ENCODE measurements at regions not wholly inside any gene's neighbourhood (a gene's known extent, or its start where the extent isn't known, plus 50 kb on each side); places are given as distances from the start of the nearest gene placed in this dataset.

DNA sequence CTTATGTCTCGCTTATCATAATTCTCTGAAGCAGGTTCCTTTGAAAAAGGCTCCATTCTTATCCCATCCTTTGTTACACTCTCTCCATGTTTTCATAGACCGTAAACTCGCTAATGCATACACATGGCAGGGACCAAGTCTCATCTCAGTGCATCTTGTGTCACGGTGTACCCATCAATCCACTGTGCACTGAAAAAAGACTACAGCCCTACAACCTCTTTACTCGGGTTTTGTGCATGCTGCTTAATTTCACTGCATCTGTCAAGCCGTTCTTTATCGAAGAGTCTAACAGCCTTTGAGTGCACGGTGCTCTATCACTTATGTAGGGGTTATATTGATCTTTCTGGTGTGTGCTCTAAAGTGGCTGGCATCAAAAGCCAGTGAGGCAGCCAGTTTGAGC is 302.9 kb upstream of the ERBB4 start (continued):
- TF ChIP-seq ZSCAN29 (IDR thresholded peaks at IDR 0.05) = no peak
- TF ChIP-seq NR2C2 (IDR thresholded peaks at IDR 0.05; ENCODE audit: borderline replicate concordance, control insufficient read depth, insufficient read length, low read depth) = no peak
- no peak for TF ChIP-seq HDGF (IDR thresholded peaks at IDR 0.05)
- no peak for TF ChIP-seq SUPT20H (IDR thresholded peaks at IDR 0.05; ENCODE audit: borderline replicate concordance, control insufficient read depth, low read depth, low read length)
- no peak for TF ChIP-seq MYC (IDR thresholded peaks at IDR 0.05; ENCODE audit: insufficient read depth, insufficient read length, insufficient replicate concordance, low read length, severe bottlenecking)
- no peak for TF ChIP-seq BRCA1 (IDR thresholded peaks at IDR 0.05; ENCODE audit: low read depth, low read length)

DNA sequence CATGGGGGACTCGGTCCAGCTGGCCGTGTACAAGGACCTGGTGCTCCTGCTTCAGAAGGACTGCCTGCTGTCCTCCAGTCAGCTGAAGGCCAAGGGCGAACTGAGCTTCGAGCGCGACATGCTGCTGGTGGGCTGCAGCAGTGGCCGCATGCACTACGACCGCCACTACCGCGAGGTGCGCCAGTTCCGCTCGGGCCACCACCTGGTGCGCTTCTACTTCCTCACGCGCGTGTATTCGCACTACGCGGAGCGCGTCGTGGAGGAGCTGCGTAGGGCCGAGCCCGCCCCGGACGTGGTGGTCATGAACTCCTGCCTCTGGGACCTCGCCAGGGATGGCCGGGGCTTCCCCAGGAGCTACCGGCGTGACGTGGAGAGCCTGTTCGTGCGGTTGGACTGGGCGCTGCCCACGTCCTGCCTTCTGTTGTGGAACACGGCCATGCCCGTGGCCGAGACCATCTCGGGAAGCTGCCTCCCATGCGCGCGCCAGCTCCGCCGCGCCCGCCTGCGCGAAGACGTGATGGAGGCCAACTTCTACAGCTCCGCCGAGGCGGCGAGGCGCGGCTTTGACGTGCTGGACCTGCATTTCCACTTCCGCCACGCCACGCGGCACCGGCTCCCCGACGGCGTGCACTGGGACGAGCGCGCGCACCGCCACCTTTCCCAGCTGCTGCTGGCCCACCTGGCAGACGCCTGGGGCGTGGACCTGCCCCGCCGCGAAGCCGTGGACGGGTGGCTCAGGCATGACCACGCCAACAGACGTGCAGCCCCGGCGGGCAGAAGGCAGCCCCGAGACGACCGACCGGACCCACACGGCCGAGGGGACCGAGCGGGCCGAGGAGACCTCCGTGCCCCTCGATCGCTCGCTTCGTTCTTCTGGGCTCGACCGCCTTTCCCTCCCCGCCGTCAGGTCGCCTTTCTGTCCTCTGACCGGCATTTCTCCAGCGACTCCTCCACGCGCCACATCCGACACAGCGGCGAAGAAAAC is 293.9 kb upstream of the ERBB4 start:
- H3K79me2 ChIP-seq (ENCODE audit: control insufficient read depth, insufficient read depth, low read length) = no peaks in the 10 kb centered on the region
- CTCF ChIA-PET = no interaction called here

More for the DNA sequence above, 293.9 kb upstream of the ERBB4 start:
- ATAC-seq (no peak), FAIRE-seq (no peak), DNase-seq (ENCODE audit: low read depth, low spot score) (no peak)
- RAD21 ChIA-PET (ENCODE audit: unreplicated experiment) = no interaction called here
- no TSS peak for BruUV-seq (replicated peaks)
- in situ Hi-C loops (cut with MboI) = no loop called here
- Histone ChIP-seq H3K4me1 (ENCODE audit: control insufficient read depth, insufficient read depth, low read length) (no peaks in the 10 kb centered on the region), H3K27ac (ENCODE audit: control insufficient read depth, insufficient read depth) (no peak overlapping the region), H4K20me1 (ENCODE audit: control insufficient read depth, insufficient read depth) (no peaks in the 10 kb centered on the region), H3K36me3 (ENCODE audit: control insufficient read depth in 2 of 2, insufficient read depth in 2 of 2, low read length in 1 of 2) (no peaks in the 10 kb centered on the region), H3K9ac (ENCODE audit: control insufficient read depth, insufficient read depth, low read length) (no peak overlapping the region), H3K4me3 (no peak overlapping the region), H3K27me3 (replicated peaks in 1 of 2; ENCODE audit: control insufficient read depth in 2 of 2, insufficient read depth in 2 of 2, low read length in 1 of 2) (no peaks in the 10 kb centered on the region), H2AFZ (ENCODE audit: control insufficient read depth, low read depth, low read length) (no peak overlapping the region), H3K9me3 (replicated peaks; ENCODE audit: control insufficient read depth, insufficient read depth, low read length) (peaks cover 9% of the 10 kb centered on the region; the same call in 1 of the 3 replicates), H3K4me2 (ENCODE audit: control insufficient read depth, insufficient read depth) (no peak overlapping the region)
- 91% methylated on average over 99 of the region's 109 CpGs for WGBS (ENCODE audit: insufficient coverage, insufficient replicate concordance, low lambda C conversion rate, missing lambda C conversion rate)
- SMC1A ChIA-PET (ENCODE audit: uncharacterized antibody, unreplicated experiment) = no interaction called here
- POLR2A ChIA-PET = no interaction called here
- intact Hi-C loops (cut with micrococcal nuclease; ENCODE audit: unreplicated experiment) = no loop called here
- no peak for TF ChIP-seq RAD51 (IDR thresholded peaks at IDR 0.05)

All from GM12878 (cell line).